AG04450 (cell line): ENCODE measurements at regions not wholly inside any gene's neighbourhood (a gene's known extent, or its start where the extent isn't known, plus 50 kb on each side); places are given as distances from the start of the nearest gene placed in this dataset.
A peak's percentile ranks its signal among the peaks of the same experiment; 100 is the strongest.

Experiments used
- CTCF ChIA-PET: fragments of 300-600, 350-600 bp; formaldehyde crosslinking; extraction: SDS; loops from one replicate; lab custom pipeline; 2022; ENCODE audit warnings: antibody characterized with exemption, inconsistent platforms; lab: Charles Lee
- POLR2A ChIA-PET: fragments of 350-600 bp; formaldehyde crosslinking; extraction: SDS; loops from one replicate; lab custom pipeline; 2021; ENCODE audit warnings: antibody characterized with exemption, inconsistent platforms; lab: Yijun Ruan, JAX
- DNase-seq: peaks from one replicate; pipeline ENCODE4 v3.0.0-alpha.2; 2011; ENCODE audit warnings: low read depth, low spot score
- H3K27ac ChIP-seq: one replicate; pipeline ENCODE4 v1.5.1; 2012; ENCODE audit warnings: low read depth, low read length, control low read depth
- H3K27me3 ChIP-seq: one replicate; pipeline ENCODE4 v1.6.0; 2012; ENCODE audit warnings: low read length; ENCODE audit not compliant: control insufficient read depth, insufficient read depth
- H3K4me3 ChIP-seq: 2 replicates; pipeline ENCODE4 v1.5.1; 2011; ENCODE audit warnings: mild to moderate bottlenecking, low read depth, low read length, control low read depth
- H3K9me3 ChIP-seq: 2 replicates; pipeline ENCODE4 v1.5.1; 2012; ENCODE audit warnings: low read length; ENCODE audit not compliant: control insufficient read depth, insufficient read depth
- TF ChIP-seq, protein P1 (sequence below): IDR thresholded peaks from 2 replicates; pipeline ENCODE4 v1.5.1; 2011; ENCODE audit warnings: low read depth, low read length, control low read depth, inconsistent platforms

DNA sequence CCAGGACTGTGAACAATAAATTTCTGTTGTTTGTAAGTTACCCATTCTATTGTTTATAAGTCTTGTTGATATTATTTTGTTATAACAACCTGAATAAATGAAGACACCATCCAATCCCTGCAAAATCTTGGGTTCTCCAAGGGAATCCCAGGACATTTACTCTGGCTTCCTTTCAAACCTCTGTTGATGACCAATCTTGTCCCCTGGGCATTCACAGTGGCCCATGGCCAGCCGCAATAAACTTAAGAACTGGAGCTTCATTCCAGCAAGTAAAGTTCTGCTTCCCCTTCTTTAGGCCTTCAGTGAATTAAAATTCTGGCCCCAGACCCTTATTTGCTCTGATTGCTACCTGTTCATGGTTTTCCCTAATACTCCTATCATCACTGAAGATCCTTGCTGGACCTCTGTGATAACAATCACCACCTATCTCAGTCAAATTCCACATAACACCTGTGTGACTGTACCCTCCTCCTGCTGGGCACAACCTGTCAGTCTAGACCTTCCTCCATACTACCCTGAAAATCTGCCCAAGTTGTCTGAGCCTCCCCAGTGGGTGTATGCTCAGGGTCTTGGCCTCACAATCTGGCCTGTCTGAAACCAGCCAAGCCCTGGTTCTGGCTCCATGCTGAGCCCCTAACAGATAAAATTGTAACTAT, 153.1 kb downstream of the SEMA6D start:
- POLR2A ChIA-PET = interaction anchor here (0.5 kb wide), 1 partner anchor 45 kb away, joined by 3 read pairs; no protein-coding TSS in a partner anchor
- no peaks in the 10 kb centered on the region for H3K9me3 ChIP-seq
- no peak for DNase-seq
- CTCF ChIA-PET = interaction anchor here (1.7 kb wide), 1 partner anchor 674 kb away, joined by 8 read pairs; no protein-coding TSS in a partner anchor
- TF ChIP-seq, protein P1, sequence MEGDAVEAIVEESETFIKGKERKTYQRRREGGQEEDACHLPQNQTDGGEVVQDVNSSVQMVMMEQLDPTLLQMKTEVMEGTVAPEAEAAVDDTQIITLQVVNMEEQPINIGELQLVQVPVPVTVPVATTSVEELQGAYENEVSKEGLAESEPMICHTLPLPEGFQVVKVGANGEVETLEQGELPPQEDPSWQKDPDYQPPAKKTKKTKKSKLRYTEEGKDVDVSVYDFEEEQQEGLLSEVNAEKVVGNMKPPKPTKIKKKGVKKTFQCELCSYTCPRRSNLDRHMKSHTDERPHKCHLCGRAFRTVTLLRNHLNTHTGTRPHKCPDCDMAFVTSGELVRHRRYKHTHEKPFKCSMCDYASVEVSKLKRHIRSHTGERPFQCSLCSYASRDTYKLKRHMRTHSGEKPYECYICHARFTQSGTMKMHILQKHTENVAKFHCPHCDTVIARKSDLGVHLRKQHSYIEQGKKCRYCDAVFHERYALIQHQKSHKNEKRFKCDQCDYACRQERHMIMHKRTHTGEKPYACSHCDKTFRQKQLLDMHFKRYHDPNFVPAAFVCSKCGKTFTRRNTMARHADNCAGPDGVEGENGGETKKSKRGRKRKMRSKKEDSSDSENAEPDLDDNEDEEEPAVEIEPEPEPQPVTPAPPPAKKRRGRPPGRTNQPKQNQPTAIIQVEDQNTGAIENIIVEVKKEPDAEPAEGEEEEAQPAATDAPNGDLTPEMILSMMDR = no peak
- H3K27me3 ChIP-seq = no peaks in the 10 kb centered on the region
- peak overlapping the region; percentile 13 for H3K27ac ChIP-seq
- no peak overlapping the region for H3K4me3 ChIP-seq

DNA sequence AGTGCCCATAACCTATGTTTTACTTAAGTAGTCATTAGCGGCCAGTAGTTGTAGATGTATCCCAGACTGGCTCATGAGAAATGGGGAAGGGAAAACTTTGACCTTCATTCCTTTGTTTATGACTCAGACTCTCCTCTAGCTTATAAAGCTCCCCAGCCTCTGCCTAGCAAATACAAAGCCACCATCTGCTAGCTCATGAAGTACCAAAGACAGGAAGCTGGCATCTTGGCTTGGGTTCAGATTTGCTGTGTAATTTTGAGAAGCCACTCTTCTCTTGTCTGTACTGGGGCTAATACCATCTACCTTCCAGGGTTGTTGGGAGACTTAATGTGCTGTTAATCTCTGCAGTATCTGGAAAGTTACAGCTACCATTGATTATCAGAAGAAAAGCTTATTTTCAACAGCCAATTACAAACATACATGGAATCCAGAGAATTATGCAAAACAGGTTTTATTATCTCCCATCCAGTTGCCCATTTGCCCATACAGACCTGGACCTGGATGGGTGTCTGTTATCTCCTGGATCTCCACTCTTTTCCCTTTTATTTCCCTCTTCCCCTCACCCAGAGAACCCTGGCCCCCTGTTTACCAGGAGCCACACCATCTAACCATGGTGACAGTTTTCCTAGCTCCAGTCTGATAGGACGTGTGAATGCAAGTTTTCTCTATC, 153.8 kb downstream of the SEMA6D start:
- Histone ChIP-seq H3K9me3 (no peaks in the 10 kb centered on the region), H3K4me3 (no peak overlapping the region), H3K27me3 (no peaks in the 10 kb centered on the region), H3K27ac (no peak overlapping the region)
- DNase-seq = no peak
- POLR2A ChIA-PET = no interaction called here
- TF ChIP-seq, protein P1 = no peak
- CTCF ChIA-PET = interaction anchor here (1.7 kb wide), 1 partner anchor 675 kb away, joined by 8 read pairs; no protein-coding TSS in a partner anchor

DNA sequence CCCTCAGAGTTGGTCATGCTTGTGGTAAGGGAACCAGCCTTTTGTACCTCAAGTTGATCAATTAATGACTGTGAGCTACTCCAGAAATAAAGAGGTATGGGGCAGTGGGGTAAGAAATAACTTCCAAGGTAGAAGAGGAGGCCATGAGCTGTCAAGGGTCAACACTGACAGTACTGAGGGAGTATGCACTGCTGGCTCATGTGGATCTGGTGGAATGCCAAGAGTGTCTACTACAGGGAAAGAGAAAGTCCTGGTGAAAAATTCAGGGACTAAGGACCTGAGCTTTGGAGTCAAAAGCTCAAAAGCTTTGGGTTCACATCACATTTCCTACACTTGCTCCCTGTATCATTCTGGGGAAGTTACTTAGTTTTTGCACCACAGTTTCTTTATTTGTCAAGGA, 154.9 kb downstream of the SEMA6D start:
- ChIA-PET CTCF (interaction anchor here (1.7 kb wide), 1 partner anchor 676 kb away, joined by 8 read pairs; no protein-coding TSS in a partner anchor), POLR2A (no interaction called here)
- Histone ChIP-seq H3K9me3 (no peaks in the 10 kb centered on the region), H3K27me3 (no peaks in the 10 kb centered on the region), H3K27ac (no peak overlapping the region), H3K4me3 (no peak overlapping the region)
- DNase-seq = no peak
- TF ChIP-seq, protein P1 = no peak

DNA sequence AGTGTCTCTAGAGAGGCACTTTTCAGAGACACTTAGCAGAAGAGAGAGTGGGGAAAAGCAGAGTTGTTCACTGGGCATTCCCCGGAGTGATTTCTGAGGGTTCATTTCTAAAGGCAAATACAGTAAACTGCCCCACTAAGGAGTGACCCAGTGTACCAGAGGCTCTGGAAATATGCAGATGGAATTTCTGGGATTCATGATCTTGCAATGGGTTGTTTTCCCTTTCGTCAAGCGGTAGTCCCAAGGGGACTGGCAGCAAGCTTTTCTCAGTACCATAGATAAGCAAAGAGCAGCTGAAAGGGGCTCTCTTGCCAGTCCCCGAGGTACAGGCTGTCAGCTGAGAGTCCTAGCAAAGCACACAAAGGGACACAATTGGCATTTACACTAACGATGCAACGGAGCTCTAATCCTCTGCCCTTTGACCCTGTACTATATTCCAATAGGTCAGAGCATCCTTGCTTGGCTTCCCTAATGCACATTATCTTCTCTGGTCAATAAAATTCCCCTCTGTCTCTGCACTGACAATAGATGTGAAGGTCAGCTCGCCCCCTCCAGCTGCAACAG, 155.6 kb downstream of the SEMA6D start:
- Histone ChIP-seq H3K4me3 (no peak overlapping the region), H3K9me3 (no peaks in the 10 kb centered on the region), H3K27me3 (no peaks in the 10 kb centered on the region), H3K27ac (no peak overlapping the region)
- CTCF ChIA-PET = no interaction called here
- TF ChIP-seq, protein P1 = no peak
- no peak for DNase-seq
- POLR2A ChIA-PET = no interaction called here

DNA sequence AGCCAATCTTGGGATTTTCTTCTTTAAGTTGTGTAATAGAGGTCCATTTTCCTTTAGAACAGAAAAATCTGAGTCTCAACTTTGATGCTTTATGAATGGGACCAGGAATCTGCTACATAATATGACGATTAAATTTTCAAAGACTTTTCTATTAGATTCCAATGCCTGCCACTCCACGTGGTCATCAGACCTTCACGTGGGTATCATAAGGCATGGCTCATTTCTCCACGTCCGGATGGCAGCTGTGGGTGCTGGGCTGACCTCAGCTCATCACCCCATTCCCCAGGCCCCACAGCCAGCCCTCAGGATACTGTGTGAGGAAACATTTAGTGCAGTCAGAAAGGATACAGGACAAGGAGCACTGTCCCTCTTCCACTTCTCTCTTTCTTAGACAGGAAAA, 159.7 kb downstream of the SEMA6D start:
- POLR2A ChIA-PET = no interaction called here
- no peak overlapping the region for H3K27ac ChIP-seq
- no peak overlapping the region for H3K4me3 ChIP-seq
- TF ChIP-seq, protein P1 = no peak
- DNase-seq = no peak
- H3K27me3 ChIP-seq = no peaks in the 10 kb centered on the region
- CTCF ChIA-PET = no interaction called here
- no peaks in the 10 kb centered on the region for H3K9me3 ChIP-seq
